ENCODE measurements at regions not wholly inside any gene's neighbourhood (a gene's known extent, or its start where the extent isn't known, plus 50 kb on each side); places are given as distances from the start of the nearest gene placed in this dataset.

- TF ChIP-seq EZH2 (IDR thresholded peaks at IDR 0.05; ENCODE audit: borderline replicate concordance, low read depth, low read length, severe bottlenecking) (no peak), CTCF (IDR thresholded peaks at IDR 0.05; ENCODE audit: borderline replicate concordance, extremely low read depth, low read length, poor library complexity, severe bottlenecking) (no peak)
Observed at GRCh38 chr3:169028716-169029115, 634.8 kb downstream of the MECOM start.
